ENCODE measurements at regions not wholly inside any gene's neighbourhood (a gene's known extent, or its start where the extent isn't known, plus 50 kb on each side); places are given as distances from the start of the nearest gene placed in this dataset.
"Not testable (repeated sequence)": the region's sequence is repeated elsewhere in the genome, so short reads cannot be mapped to it uniquely, and the experiment has no call there.

DNA sequence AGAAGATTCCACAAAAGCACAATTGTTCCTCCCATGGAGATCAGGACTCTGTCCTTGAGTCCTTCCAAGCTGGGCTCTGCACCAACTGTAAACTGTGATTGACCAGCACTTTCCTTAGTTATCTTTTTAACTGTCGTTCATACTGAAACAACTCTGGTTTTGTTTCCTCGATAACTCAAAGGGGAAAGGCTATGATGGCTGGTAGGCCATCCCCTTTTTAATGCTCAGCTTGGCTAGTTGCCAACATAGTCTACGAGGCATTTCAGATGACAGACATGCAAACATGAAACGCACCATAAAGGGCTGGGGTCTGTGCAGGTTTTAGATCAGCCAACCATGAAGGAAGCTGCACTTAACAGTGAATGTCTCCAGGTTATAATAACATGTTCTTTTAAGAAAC, 497.1 kb upstream of the ARID1B start:
- DNase-seq (ENCODE audit: low read depth): no peak

DNA sequence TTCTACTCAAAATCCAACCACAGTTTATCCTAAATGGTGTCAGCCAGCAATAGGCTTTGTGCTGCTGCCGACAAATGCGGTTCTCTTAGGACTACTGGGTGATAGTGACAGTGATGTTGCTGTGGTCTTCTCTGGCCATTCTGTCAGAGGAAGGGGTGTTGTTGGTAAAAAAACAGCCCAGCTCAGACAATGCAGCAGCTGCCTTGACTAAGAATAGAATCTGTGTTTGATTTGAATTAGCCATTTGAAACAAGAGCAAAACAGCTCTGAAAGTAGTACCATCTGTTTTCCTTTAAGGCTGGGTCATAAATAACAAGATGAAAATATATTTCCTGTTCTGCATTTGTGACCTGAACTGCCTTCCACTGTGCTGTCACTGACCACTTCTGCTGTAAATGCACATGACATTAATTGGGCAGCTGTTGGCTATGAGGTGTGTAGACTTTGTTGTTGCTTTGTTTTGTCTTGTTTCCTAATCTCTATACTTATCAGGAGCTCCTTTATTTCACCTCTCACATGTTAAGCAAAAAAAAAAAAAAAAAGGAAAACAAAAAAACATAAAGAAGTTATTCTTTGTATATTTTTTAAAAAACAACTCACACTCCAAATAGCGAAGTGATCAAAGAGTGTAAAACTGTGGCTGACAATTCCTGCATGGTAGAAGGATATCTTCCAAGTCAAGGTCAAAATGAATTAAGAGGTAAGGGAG, 497.8 kb upstream of the ARID1B start:
- no peak for DNase-seq (ENCODE audit: low read depth)

DNA sequence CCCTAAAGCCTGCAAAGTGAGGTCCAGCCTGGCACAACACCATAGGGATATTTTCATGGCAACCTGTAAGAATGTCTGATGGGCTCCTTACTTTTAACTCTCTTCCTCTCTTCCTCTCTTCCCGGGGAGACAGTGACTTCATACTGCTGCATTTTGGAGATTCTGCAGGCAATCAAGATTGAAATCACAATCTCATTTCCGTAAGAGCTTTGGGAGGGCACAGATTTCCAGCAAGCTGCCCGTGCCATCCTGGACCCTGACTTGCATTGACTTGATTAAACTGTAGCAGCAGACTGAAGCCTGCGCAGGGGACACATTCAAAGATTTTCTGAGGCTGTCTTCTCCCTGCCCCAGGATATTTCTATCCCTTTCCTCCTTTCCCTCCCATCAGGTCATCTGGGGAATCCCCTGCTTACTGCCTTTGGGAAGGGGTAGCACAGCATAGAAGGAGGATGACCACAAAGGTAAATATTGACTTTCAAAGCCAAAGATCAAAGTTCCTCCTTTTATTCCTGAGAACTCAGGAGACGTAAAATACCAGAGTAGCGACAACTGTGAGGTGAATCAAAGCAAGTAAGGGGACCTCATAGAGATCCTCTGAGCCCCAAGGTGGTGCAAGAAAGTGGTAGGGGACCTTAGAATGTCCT, 504.0 kb upstream of the ARID1B start:
- no peak for DNase-seq (ENCODE audit: low read depth)

DNA sequence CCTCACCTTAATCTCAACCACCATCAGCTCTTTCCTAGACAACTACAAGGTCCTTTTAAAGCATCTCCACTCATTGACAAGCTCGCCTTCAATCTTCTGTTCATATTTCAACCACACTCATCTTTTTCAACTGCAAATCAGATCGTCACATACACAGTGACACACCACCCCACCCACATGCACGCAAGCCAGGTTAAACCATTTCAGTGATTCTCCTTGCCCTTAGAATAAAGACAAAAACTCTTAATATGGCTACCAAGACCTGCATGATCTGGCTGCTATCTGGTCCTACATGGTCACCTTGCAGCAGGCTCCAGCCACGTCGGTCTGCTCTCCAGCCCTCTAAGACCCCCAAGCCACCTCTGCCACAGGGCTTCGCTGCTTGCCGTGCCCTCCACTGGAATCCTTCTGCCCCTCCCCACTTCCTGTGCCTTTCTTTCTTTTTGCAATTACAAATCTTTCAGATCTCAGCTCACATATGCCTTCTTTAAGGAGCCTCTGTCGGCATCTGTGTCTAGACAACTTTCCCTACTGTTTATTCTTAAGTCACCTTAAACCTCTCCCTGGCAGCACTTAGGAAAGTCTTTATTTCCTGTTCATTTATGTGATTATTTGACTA, 507.3 kb upstream of the ARID1B start:
- no peak for DNase-seq (ENCODE audit: low read depth)

DNA sequence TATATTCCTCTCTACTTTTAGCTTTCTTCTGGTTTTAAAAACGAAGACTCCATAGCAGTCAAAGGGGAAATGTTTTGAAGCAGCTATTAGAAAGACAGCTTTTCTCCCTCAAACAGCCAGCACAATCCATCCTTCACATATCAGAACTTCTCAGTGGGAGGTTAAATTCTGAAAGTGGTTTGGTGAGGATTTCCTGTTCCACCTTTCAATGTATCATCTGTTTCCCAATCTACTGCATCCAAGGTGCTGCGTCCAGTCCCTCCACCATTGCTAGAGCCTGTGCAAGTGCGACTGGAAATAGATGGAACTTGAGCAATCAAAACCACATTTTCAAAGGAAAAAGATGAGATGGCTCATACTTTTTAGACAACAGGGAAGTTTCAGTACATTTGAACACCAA, 508.3 kb upstream of the ARID1B start:
- no peak for DNase-seq (ENCODE audit: low read depth)

DNA sequence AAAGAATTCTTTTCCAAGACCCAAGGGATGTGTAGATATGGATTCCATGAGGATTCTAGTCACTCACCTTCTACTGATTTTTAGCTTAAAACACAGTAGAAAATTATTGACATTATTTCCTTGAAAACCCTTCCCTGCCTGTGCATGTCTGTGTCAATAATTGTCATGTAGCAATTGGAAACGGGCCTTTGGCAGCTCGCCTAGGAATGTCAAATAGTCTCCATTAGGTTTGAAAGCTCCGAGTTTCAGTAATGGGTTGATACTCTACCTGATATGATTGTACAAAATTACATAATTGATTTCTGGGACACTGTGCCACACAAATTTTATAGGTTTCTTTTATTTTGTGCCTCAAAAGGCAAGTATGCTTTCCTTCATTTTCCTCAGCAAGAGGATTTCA, 515.2 kb upstream of the ARID1B start:
- no peak for DNase-seq (ENCODE audit: low read depth)

DNA sequence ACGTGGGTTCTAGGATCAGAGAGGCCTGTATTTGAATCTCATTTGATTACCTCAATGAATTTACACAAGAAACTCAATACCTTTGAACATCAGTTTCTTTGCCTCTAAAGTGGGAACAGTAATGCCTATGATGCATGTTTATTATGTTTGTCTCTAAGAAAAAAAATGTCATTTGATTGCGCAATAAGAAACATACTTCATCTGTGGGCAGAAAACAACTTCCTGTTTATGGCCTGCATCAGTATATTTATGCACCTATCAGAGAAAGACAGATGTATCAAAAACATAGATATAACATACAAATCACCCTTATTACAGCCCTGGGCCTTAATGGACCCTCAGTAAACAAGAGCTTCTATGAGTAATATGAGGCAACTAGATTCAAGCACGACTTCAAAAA, 516.4 kb upstream of the ARID1B start:
- DNase-seq (ENCODE audit: low read depth): no peak

DNA sequence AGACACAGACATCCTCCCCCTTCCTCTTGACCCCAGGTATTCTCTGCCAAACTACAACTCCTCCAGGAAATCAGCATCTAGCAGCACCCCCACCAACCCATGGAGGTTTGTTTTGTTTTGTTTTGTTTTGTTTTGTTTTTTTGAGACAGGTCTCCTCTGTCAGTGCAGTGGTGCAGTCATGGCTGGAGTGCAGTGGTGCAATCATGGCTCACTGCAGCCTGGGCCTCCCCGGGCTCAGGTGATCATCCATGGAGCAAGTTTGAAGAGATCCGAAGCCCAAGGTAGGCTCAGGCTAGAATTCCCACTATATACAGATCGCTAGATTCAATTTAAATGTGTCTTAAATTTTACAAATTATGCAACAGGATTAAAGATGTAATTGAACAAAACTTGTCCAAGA, 518.2 kb upstream of the ARID1B start:
- no peak for DNase-seq (ENCODE audit: low read depth)

DNA sequence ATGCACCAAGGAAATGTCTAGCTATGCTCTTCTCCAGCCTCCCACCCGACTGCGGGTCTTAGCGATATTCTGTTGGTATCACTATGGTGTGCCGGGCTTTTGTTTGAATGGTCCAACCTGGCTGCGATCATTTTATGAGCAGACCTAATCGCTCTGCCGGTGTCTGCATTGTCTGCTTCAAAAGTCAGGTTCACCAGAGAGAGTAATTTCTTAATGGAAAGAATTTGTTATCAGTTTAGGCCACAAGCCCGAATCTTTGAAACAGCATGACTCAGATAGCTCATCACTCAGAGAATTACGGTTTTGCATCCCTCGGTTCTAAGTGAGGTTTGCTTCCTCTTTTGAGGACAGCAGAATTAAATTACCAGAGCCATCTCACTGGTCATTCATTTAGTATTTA, 521.0 kb upstream of the ARID1B start:
- DNase-seq (ENCODE audit: low read depth): no peak

DNA sequence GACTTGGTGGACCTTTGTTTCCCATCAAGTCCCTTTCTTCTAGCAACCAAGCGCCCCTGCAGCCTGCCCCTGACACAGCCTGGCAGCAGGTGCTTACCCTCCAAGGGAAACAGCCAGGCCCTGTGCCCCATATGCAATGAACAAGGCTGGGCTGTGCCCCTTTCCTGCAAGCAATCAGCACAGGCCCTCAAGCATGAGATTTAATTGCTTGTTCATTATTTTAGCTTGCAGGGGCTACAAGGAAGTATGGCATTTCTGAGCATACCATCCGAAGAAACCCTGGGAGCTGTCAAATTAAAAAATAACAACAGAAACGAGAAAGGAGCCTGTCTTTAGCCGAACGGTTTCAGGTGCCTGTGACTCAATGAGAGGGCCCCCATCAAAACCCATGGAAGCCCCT, 522.9 kb upstream of the ARID1B start:
- DNase-seq (ENCODE audit: low read depth): no peak

DNA sequence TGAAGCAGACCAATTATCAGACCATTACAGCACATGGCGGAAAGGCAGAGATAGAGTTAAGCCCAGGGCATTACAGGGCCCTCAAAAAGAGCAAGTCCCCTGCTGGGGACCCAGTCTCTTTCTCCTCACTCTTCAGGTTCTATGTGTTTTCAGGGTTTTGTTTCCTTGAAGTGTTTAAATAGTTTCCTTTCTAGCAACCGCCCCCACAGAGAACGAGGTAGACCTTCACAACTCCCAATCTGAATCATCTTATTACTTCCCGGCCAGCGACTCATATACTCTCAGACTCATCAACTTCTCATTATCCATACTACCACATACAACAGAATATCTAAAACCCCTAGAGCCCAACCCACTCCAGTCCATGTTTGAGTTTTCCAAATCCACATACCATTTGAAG, 526.6 kb upstream of the ARID1B start:
- no peak for DNase-seq (ENCODE audit: low read depth)

DNA sequence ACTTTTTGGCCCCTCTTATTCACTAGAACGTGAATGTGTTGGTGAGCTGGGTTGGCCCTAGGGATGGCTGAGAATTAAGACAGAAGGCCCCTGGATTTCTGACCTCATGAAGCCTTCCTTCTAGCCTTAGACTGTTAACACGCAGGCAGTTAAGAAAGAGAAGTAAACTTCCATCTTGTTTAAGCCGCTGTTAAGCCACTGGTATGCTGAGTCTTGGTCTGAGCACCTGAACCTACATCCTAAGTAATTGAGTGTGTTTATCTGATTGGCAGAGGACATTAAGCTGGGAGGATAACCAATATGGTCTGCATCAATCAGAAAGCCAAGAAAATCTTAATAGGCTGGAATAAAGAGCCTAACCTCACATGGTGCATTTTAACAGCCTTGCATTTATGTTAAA, 535.0 kb upstream of the ARID1B start:
- DNase-seq (ENCODE audit: low read depth): no peak

DNA sequence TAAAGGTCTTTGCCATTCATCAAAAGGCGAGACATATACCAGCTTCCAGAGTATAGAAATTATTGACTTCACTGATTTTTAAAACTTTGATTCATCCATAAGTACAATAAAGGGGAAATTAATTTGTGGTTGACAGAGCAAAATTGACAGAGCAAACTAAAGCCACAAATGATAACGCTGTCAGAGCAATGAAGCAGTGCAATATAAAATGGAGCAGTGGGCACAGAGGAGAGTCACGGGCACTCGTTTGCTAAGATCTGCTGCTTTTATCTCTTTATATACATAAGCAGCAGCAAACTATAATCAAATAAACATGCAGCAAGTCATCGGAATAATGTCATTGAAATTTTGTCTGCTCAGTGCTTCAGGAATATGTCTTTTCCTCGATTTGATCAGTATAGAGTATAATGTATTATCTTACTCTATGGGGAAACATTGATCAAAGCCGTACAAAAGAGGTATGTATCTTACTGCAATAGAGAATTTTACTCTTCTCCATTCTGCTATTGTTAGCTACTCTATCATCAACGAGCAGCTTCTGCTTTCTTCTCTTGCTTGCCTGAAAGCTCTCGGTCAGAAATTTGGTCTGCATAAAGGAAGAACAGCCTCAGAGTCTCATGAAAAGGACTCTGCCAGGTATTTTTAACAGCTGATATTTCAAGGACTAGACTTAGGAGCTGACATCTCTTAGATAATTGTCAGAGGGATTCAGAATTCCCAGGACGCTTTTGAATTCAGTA, 546.0 kb upstream of the ARID1B start:
- no peak for DNase-seq (ENCODE audit: low read depth)

DNA sequence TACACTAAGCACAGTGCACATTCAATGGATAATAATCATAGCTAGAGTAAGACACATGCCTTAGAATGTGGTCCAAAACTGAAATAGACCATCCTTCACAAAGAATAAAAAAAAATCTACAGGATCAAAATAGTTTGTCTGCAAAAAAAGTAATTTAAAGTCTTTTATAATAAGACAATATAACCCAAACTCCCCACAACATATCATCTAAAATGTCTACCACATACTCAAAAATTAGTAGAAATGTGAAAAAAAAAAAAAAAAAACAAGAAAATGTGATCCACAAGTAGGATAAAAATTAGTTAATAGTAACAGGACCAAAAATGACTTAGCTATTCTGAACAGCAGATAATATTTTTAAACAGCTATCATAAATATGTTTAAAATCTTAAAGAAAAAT, 557.2 kb upstream of the ARID1B start:
- no peak for DNase-seq (ENCODE audit: low read depth)

DNA sequence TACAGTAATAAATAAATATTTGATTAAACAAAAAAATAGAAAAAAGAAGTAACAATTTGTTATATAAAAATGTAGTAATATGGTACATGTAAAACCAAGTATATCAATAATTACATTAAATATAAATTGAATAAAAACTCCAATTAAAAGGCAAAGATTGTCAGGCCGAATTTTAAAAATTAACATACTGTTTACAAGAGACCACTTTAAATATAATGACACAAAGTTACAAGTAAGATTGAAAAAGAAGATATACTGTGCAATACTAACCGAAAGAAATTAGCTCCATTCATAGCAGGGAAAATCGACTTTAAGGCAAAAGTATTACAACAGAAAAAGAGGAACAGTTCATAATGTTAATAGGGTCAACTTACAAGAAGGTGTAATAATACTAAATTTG, 571.5 kb upstream of the ARID1B start:
- DNase-seq (ENCODE audit: low read depth): no peak

DNA sequence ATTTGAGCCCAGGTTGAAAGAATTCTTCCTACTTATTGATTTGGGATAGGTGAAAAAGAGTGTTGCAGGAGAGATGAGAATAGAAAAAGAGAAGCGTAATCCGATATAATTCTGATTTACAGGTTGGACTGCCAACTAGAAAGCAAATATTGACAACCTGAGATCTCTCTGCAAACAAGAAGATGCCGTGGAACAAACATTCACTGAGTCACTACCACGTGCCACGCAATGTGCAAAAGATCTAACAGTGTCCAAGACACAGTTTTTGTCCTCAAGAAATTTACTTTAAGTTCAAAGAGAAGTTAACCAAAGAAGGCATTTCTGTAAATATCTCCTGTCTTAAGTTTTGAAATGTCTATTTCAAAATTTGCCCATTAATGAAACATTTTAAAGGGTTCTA, 578.0 kb upstream of the ARID1B start:
- no peak for DNase-seq (ENCODE audit: low read depth)

DNA sequence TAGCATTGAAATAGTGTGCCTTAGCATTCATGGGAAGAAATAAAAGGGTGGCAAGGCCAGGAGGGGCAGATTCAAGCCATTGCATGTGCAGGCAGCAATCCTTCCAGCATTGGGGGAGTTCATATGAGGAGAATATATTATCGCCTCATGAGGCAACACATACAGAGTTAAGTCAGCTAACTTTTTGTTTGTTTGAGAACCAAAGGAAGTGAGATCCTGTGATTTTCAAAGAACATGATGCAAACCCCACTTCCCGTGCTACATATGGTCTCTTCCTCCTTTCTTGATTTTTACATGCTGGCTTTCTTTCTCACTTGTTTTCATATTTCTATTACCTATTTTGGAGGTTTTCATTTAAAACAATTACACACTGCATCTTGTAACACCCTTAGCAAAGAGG, 579.7 kb upstream of the ARID1B start:
- no peak for DNase-seq (ENCODE audit: low read depth)

DNA sequence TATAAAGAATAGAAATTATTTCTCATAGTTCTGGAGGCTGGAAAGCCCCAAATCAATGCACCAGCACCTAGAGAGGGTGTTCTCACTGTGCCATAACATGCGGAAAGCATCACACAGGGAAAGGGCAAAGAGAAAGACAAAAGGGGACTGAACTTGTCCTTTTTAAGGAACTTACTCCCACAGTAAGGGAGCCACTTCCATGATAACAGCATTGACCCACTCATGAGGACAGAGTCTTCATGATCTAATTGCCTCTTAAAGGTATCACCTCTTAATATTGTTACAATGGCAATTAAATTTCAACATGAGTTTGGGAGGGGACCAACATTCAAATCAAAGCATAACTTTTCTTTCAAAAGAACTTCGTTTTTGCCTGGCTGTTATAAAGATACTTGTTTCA, 582.2 kb upstream of the ARID1B start:
- no peak for DNase-seq (ENCODE audit: low read depth)

DNA sequence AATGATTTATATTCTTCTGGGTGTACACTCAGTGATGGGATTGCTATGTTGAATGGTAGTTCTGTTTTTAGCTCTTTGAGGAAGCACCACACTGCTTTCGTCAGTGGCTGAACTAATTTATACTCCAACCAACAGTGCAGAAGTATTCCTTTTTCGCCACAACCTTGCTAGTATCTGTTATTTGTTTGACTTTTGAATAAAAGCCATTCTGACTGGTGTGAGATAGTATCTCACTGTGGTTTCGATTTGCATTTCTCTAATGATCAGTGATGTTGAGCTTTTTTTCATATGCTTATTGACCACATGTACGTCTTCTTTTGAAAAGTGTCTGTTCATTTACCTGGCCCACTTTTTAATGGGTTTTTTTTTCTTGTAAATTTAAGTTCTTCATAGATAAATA, 583.8 kb upstream of the ARID1B start:
- DNase-seq (ENCODE audit: low read depth): no peak

DNA sequence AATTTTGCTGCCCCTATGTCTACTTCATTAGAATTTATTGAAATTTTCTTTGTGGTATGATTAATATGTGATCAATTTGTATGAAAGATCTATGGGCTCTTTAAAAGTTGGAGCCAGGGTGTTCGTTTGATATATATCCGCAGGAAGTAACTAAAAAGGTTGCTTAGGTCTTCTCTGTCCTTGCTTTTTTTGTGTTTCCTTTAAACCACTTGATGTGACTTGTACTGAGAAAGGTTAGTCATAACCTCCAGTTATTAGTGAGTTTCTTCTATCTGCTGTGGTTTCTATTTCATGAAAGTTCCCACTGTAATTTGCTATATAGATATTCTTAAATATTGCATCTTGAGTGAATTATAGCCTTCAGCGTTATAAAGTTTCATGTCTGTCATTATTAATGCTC, 585.3 kb upstream of the ARID1B start:
- no peak for DNase-seq (ENCODE audit: low read depth)

DNA sequence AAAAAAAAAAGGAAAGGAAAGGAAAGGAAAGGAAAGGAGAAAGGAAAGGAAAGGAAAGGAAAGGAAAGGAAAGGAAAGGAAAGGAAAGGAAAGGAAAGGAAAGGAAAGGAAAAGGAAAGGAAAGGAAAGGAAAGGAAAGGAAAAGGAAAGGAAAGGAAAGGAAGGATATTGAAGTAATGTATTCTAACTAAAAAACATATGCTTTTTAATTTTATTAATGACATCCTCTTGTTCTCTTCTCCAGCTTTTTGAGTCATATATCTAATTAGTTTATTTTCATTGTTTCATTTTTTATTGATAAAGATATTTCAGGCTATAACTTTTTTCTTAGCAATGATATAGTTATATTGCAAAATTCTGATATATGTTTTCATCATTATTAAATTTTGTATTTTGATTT, 585.8 kb upstream of the ARID1B start:
- DNase-seq (ENCODE audit: low read depth): not testable (repeated sequence)

DNA sequence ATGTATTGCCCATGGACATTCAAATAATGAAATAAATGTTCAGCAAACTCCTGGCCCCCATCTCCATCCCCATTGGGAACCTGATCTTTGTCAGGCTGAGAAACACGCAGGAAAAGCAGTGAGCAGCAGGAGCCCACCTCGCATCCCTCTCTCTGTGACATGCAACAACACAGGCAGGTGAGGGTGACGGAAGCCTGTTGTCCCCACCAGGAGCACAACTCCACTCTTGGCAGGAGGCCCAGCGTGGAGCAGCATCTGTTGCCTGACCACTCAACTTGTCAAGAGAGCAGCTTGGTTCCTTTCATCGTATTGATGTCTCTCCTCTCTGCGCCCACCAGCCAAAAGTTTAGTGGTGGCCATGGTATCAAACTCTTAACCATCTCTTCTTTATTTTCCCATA, 586.9 kb upstream of the ARID1B start:
- DNase-seq (ENCODE audit: low read depth): no peak

DNA sequence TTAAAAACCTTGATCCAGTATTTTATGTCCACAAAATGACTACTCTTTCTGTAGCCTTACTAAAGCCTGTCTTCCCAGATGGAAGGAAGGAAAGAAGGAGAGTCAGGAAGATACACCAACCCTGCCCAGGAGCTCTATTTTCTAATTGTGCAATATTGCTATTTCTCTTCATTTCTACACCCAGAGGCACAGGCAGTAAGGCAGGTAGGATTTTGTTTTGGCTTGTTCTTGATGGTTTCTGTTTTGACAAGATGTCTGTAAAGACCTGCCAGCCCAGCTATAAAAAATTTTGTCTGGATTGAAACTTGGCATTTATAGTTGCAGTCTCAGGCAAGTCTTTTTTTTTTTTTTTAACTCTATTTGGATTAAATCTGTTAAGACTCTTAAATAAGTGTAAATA, 587.5 kb upstream of the ARID1B start:
- no peak for DNase-seq (ENCODE audit: low read depth)

Measured in amniotic epithelial cell (primary cell).